ENCODE measurements at regions not wholly inside any gene's neighbourhood (a gene's known extent, or its start where the extent isn't known, plus 50 kb on each side); places are given as distances from the start of the nearest gene placed in this dataset.
"Not testable (repeated sequence)": the region's sequence is repeated elsewhere in the genome, so short reads cannot be mapped to it uniquely, and the experiment has no call there.

GRCh38 chr4:120550624-120551220, 371.8 kb downstream of the PRDM5 start:
- not testable (repeated sequence) for H3K27ac ChIP-seq; H3K36me3 ChIP-seq; H3K9me3 ChIP-seq (replicated peaks); DNase-seq; H3K27me3 ChIP-seq; H3K4me3 ChIP-seq
- peaks cover 21% of the 10 kb centered on the region for H3K4me1 ChIP-seq

DNA sequence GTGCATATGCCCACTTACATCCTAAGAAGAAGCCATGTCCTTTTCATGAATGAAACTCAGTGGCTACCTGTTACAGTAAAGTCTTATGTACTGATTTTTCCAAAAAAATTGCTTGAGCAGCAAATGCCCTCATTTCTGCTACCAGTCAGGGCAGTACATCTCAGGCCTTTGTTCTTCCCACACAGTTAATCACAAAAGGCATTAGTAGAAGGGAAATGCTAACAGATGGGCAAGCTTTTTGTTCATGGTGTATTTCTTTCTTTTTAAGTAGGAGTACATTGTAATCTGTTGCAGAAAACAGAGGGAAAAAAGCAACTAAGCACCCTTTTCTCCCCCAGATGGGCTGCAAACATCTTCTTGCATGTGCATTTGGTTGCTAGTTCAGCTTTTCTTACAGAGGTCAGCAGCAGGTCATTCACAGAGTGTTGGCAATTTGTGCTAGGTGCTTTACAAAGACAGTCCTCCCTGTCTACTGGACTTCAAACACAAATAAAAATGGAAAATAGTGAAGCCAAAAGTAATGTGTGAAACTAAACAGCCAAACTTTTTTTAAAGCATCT, 373.4 kb downstream of the PRDM5 start:
- Histone ChIP-seq H3K36me3 (no peaks in the 10 kb centered on the region), H3K27me3 (no peaks in the 10 kb centered on the region), H3K9me3 (replicated peaks) (no peaks in the 10 kb centered on the region; the same call in 1 of the 2 replicates), H3K4me1 (peaks cover 6% of the 10 kb centered on the region), H3K27ac (no peak overlapping the region), H3K4me3 (no peak overlapping the region)
- no peak for DNase-seq

- H3K4me3 ChIP-seq: no peak overlapping the region
- H3K36me3 ChIP-seq: no peaks in the 10 kb centered on the region
- H3K27me3 ChIP-seq: no peaks in the 10 kb centered on the region
- no peak overlapping the region for H3K27ac ChIP-seq
- H3K4me1 ChIP-seq: no peaks in the 10 kb centered on the region
- H3K9me3 ChIP-seq (replicated peaks): no peaks in the 10 kb centered on the region; the same call in 1 of the 2 replicates
- DNase-seq: no peak
Measured at GRCh38 chr4:120545391-120545790, 377.1 kb downstream of the PRDM5 start.

GRCh38 chr4:120544838-120545237, 377.7 kb downstream of the PRDM5 start:
- Histone ChIP-seq H3K4me1 (no peaks in the 10 kb centered on the region), H3K9me3 (replicated peaks) (no peaks in the 10 kb centered on the region; the same call in 1 of the 2 replicates), H3K27me3 (no peaks in the 10 kb centered on the region), H3K27ac (no peak overlapping the region), H3K4me3 (no peak overlapping the region), H3K36me3 (no peaks in the 10 kb centered on the region)
- DNase-seq: peak in 1 of 2 experiments; percentile 45

DNA sequence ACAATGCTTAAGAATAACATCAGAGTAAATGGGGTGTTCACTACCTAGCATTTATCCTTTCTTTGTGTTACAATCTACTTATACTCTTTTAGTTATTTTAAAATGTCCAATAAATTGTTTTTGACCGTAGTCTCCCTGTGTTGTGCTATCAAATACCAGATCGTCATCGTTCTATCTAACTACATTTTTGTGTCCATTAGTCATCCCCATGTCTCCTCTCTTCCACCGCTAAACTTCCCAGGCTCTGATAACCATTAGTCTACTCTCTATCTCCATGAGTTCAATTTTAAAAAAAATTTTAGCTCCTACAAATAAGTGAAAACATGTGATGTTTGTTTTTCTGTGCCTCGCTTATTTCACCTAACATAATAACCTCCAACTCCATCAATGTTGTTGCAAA, 381.9 kb downstream of the PRDM5 start:
- H3K36me3 ChIP-seq: no peaks in the 10 kb centered on the region
- H3K27ac ChIP-seq: no peak overlapping the region
- no peaks in the 10 kb centered on the region for H3K9me3 ChIP-seq (replicated peaks)

DNA sequence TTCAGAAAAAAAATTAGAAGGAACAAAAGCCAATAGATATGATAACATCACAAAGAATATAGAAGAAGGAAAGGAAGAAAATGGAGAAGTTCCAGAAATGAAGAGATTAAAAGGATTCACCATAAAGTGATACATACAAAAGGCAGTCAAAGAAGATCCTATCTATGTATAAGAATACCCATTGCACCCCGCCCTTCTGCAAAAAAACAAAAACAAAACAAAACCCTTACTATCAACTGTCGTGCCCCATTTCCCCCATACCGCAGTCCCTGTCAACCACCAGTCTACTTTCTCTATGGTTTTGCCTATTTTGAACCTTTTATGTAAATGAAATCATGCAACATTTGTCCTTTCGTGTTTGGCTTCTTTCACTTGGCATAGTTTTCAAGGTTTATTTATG, 385.6 kb downstream of the PRDM5 start:
- Histone ChIP-seq H3K27ac (no peak overlapping the region), H3K36me3 (no peaks in the 10 kb centered on the region), H3K4me1 (no peaks in the 10 kb centered on the region), H3K27me3 (no peaks in the 10 kb centered on the region), H3K9me3 (replicated peaks) (no peaks in the 10 kb centered on the region), H3K4me3 (no peak overlapping the region)
- DNase-seq: no peak

More for the DNA sequence above, 381.9 kb downstream of the PRDM5 start:
- no peak overlapping the region for H3K4me3 ChIP-seq
- no peak for DNase-seq
- H3K4me1 ChIP-seq: no peaks in the 10 kb centered on the region
- no peaks in the 10 kb centered on the region for H3K27me3 ChIP-seq

DNA sequence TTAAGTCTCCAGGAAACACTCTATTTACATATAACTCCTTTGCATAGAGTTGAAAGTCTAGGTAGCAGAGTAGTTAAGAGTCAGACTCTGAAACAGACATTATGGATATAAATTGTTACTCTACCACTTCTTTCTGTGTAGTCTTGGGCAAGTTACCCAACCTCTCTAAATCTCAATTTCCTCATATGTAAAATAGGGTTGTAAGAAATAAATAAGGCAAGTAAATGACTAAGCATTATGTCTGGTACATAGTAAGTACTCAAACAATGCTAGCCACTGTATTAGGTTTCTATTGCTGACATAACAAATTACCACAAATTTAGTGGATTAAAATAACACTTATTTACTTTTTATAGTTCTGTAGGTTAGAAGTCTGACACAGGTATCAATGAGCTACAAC, 394.1 kb downstream of the PRDM5 start:
- Histone ChIP-seq H3K27ac (no peak overlapping the region), H3K4me3 (no peak overlapping the region), H3K27me3 (no peaks in the 10 kb centered on the region), H3K9me3 (replicated peaks) (peaks cover 5% of the 10 kb centered on the region; the same call in 1 of the 2 replicates), H3K36me3 (no peaks in the 10 kb centered on the region), H3K4me1 (no peaks in the 10 kb centered on the region; the same call in 1 of the 2 replicates)
- no peak for DNase-seq

- H3K27ac ChIP-seq: no peak overlapping the region
- H3K27me3 ChIP-seq: no peaks in the 10 kb centered on the region
- H3K36me3 ChIP-seq: no peaks in the 10 kb centered on the region
- H3K9me3 ChIP-seq (replicated peaks): peaks cover 4% of the 10 kb centered on the region; the same call in 1 of the 2 replicates
- DNase-seq: no peak
- no peak overlapping the region for H3K4me3 ChIP-seq
- no peaks in the 10 kb centered on the region; the same call in 1 of the 2 replicates for H3K4me1 ChIP-seq
Measured at GRCh38 chr4:120526033-120526432, 396.5 kb downstream of the PRDM5 start.

DNA sequence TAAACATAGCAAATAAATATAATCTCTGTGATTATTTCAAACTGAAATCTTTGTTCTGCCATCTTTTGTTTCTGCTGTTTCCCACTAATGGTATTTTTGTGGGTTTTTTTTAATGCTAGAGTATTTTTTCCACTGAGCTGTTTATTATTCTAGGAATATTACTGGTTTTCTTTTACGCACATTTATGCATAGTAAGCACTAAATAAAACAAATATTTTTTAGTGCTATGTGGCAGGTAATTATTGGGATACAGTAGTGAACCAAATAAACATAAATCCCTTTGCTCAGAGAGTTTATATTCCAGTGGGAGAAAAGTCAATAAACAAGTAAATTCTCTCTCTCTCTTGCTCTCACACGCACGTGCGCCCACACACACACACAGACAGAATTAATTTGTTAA, 397.4 kb downstream of the PRDM5 start:
- no peaks in the 10 kb centered on the region; the same call in 1 of the 2 replicates for H3K4me1 ChIP-seq
- DNase-seq: no peak
- no peaks in the 10 kb centered on the region for H3K27me3 ChIP-seq
- no peak overlapping the region for H3K4me3 ChIP-seq
- H3K9me3 ChIP-seq (replicated peaks): no peaks in the 10 kb centered on the region
- no peak overlapping the region for H3K27ac ChIP-seq
- H3K36me3 ChIP-seq: no peaks in the 10 kb centered on the region

DNA sequence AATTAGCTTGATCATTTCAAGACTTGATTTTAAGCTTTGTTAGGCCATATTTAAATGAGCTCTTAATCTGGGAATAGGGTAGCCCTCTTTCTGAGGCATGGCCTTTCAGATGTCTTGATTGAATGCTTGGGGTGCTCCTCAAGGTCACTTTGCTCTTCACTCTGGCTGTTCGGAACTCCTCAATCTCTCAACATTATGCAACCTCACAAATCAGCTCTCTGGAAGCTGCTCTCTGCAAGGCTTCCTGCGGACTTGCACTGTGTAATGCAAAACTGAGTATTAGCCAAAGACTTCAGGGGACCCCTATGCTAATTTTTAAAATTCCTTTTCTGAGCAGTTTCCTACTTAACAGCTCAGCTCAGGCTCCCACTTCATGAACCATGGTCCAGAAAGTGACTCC, 398.3 kb downstream of the PRDM5 start:
- Histone ChIP-seq H3K27me3 (no peaks in the 10 kb centered on the region), H3K4me3 (no peak overlapping the region), H3K27ac (no peak overlapping the region), H3K36me3 (no peaks in the 10 kb centered on the region), H3K9me3 (replicated peaks) (no peaks in the 10 kb centered on the region), H3K4me1 (no peaks in the 10 kb centered on the region; the same call in 1 of the 2 replicates)
- no peak for DNase-seq

DNA sequence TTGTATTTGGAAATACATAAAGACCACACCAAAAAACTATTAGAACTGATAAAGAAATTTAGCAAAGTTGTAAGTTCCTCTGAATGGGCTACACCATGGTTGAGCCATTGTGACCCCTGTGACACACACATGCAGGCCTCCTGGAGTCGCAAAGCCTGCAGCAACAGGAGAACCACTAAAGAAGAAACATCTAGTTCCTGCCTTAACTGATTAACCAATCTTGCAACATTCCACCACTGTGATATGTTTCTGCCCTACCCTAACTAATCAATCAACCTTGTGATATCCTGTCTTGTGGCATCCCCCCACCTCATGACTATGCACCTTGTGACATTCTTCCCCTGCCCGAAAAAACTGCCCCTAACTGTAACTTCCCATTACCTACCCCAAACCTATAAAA, 401.8 kb downstream of the PRDM5 start:
- no peaks in the 10 kb centered on the region for H3K9me3 ChIP-seq (replicated peaks)
- H3K27ac ChIP-seq: no peak overlapping the region
- no peaks in the 10 kb centered on the region for H3K36me3 ChIP-seq
- no peak for DNase-seq
- H3K27me3 ChIP-seq: no peaks in the 10 kb centered on the region
- H3K4me3 ChIP-seq: no peak overlapping the region
- no peaks in the 10 kb centered on the region; the same call in 1 of the 2 replicates for H3K4me1 ChIP-seq

DNA sequence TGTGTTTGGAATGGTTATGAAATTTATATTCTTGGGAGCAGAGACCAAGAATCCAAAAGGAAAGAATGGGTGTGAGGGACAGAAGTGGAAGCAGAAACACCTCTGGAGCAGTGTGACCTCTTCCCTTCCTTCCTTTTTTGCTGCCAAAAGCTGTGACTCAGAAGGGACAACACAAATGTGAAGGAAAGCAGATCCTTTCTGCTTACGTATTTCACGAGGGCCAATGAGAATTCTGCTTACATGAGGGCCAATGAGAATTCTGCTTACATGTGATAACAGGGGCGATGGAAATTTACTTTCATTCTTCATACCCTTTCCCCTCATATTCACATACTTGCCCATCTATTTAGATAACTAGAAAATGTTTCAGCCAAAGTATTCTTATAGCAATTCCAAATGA, 404.6 kb downstream of the PRDM5 start:
- Histone ChIP-seq H3K9me3 (replicated peaks) (no peaks in the 10 kb centered on the region), H3K27me3 (no peaks in the 10 kb centered on the region), H3K4me3 (no peak overlapping the region), H3K36me3 (no peaks in the 10 kb centered on the region), H3K27ac (no peak overlapping the region), H3K4me1 (0 out of 2 replicates have a peak, but pooled peaks cover 3% of the 10 kb centered on the region)
- peak; percentile 24 to 72 for DNase-seq

DNA sequence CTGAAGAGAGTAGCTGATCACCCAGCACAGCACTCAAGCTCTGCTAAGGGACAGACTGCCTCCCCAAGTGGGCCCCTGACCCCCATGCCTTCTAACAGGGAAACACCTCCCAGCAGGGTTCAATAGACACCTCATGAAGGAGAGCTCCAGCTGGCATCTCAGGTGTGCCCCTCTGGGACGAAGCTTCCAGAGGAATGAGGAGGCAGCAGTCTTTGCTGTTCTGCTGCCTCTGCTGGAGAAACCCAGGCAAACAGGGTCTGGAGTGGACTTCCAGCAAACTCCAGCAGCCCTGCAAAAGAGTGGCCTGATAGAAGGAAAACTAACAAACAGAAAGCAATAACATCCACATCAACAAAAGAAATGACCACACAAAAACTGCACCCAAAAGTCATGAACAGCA, 412.8 kb downstream of the PRDM5 start:
- Histone ChIP-seq H3K36me3 (no peaks in the 10 kb centered on the region), H3K27ac (no peak overlapping the region), H3K4me3 (no peak overlapping the region), H3K9me3 (replicated peaks) (no peaks in the 10 kb centered on the region), H3K4me1 (no peaks in the 10 kb centered on the region), H3K27me3 (no peaks in the 10 kb centered on the region)
- DNase-seq: no peak

GRCh38 chr4:120509222-120509621, 413.3 kb downstream of the PRDM5 start:
- Histone ChIP-seq H3K36me3 (no peaks in the 10 kb centered on the region), H3K4me1 (no peaks in the 10 kb centered on the region)
- no peak for DNase-seq

GRCh38 chr4:120508036-120508435, 414.5 kb downstream of the PRDM5 start:
- H3K4me3 ChIP-seq: no peak overlapping the region
- H3K9me3 ChIP-seq (replicated peaks): no peaks in the 10 kb centered on the region
- no peak for DNase-seq

More at GRCh38 chr4:120509222-120509621, 413.3 kb downstream of the PRDM5 start:
- Histone ChIP-seq H3K4me3 (no peak overlapping the region), H3K9me3 (replicated peaks) (no peaks in the 10 kb centered on the region), H3K27me3 (no peaks in the 10 kb centered on the region), H3K27ac (no peak overlapping the region)

DNA sequence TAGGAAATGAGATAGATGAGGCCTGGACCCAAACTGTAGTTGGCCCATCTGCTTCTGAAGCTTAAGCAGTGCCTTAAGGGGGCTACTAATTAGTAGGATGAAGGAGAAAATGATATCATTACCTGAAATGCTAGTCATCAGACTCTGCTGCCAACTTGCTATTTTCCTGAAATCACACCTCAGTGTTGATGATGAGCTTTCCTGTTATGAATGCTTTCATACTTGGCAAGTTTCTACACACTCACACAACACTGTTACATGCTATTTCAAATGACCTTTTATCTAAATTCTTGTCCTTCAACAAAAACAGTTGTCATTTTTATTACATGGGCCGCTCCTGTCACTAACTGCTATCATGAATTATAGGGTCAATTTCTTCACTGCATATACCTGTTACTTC, 416.0 kb downstream of the PRDM5 start:
- no peaks in the 10 kb centered on the region for H3K36me3 ChIP-seq
- no peak overlapping the region for H3K27ac ChIP-seq
- no peaks in the 10 kb centered on the region for H3K4me1 ChIP-seq
- no peaks in the 10 kb centered on the region for H3K9me3 ChIP-seq (replicated peaks)
- no peaks in the 10 kb centered on the region for H3K27me3 ChIP-seq
- DNase-seq: no peak
- H3K4me3 ChIP-seq: no peak overlapping the region

More at GRCh38 chr4:120508036-120508435, 414.5 kb downstream of the PRDM5 start:
- no peaks in the 10 kb centered on the region for H3K36me3 ChIP-seq
- no peaks in the 10 kb centered on the region for H3K4me1 ChIP-seq
- no peaks in the 10 kb centered on the region for H3K27me3 ChIP-seq
- H3K27ac ChIP-seq: no peak overlapping the region

All from SJCRH30 (cell line).